ENCODE measurements at regions not wholly inside any gene's neighbourhood (a gene's known extent, or its start where the extent isn't known, plus 50 kb on each side); places are given as distances from the start of the nearest gene placed in this dataset.

- Histone ChIP-seq H3K4me1 (peaks cover 0 to 24% (median 12%) of the 10 kb centered on the region in 4 donors), H3K9me3 (no peaks in the 10 kb centered on the region)
- TF ChIP-seq POLR2A (IDR thresholded peaks at IDR 0.05) (no peak), EP300 (IDR thresholded peaks at IDR 0.05) (no peak), CTCF (IDR thresholded peaks at IDR 0.05) (no peak)
Observed at GRCh38 chr13:24080134-24080533, 80.4 kb upstream of the SPATA13 start.

GRCh38 chr13:24081387-24081786, 79.1 kb upstream of the SPATA13 start:
- Histone ChIP-seq H3K4me1 (peaks cover 0 to 11% (median under 1%) of the 10 kb centered on the region in 4 donors), H3K27me3 (no peaks in the 10 kb centered on the region), H3K36me3 (no peaks in the 10 kb centered on the region), H3K9me3 (no peaks in the 10 kb centered on the region), H3K4me3 (no peak overlapping the region), H3K27ac (no peak overlapping the region)
- no peak for DNase-seq (ENCODE audit: low spot score in 2 of 2)
- WGBS, 2 donors, result 79 to 85% methylated on average over 2 of the region's 2 CpGs
- TF ChIP-seq EP300 (IDR thresholded peaks at IDR 0.05), result no peak

More at GRCh38 chr13:24080134-24080533, 80.4 kb upstream of the SPATA13 start:
- Histone ChIP-seq H3K36me3 (no peaks in the 10 kb centered on the region), H3K4me3 (no peak overlapping the region), H3K27me3 (no peaks in the 10 kb centered on the region), H3K27ac (no peak overlapping the region)
- no peak for DNase-seq (ENCODE audit: low spot score in 2 of 2)
- 76 to 78% methylated on average over 5 of the region's 5 CpGs for WGBS, 2 donors

GRCh38 chr13:24083141-24083540, 77.4 kb upstream of the SPATA13 start:
- no peak for DNase-seq (ENCODE audit: low spot score in 2 of 2)
- peaks cover 0 to 17% (median 0%) of the 10 kb centered on the region in 4 donors for H3K4me1 ChIP-seq
- H3K9me3 ChIP-seq, result no peaks in the 10 kb centered on the region
- H3K36me3 ChIP-seq, result no peaks in the 10 kb centered on the region
- no peaks in the 10 kb centered on the region for H3K27me3 ChIP-seq
- WGBS, 2 donors, result 78 to 97% methylated on average over 5 of the region's 5 CpGs
- no peak overlapping the region for H3K4me3 ChIP-seq
- TF ChIP-seq CTCF (IDR thresholded peaks at IDR 0.05) (no peak), EP300 (IDR thresholded peaks at IDR 0.05) (no peak), POLR2A (IDR thresholded peaks at IDR 0.05) (no peak)
- no peak overlapping the region for H3K27ac ChIP-seq

- H3K27me3 ChIP-seq, result no peaks in the 10 kb centered on the region
- WGBS, 2 donors, result 47 to 48% methylated on average over 15 of the region's 15 CpGs
- DNase-seq (ENCODE audit: low spot score in 2 of 2), result no peak
- no peak for TF ChIP-seq POLR2A (IDR thresholded peaks at IDR 0.05)
- no peak for TF ChIP-seq CTCF (IDR thresholded peaks at IDR 0.05)
- no peak for TF ChIP-seq EP300 (IDR thresholded peaks at IDR 0.05)
- no peaks in the 10 kb centered on the region for H3K36me3 ChIP-seq
- H3K27ac ChIP-seq, result no peak overlapping the region
- H3K9me3 ChIP-seq, result no peaks in the 10 kb centered on the region
- peaks cover 0 to 17% (median 0%) of the 10 kb centered on the region in 4 donors for H3K4me1 ChIP-seq
- H3K4me3 ChIP-seq, result no peak overlapping the region
Observed at GRCh38 chr13:24083722-24084421, 76.6 kb upstream of the SPATA13 start.

- Histone ChIP-seq H3K27me3 (no peaks in the 10 kb centered on the region), H3K4me3 (no peak overlapping the region), H3K9me3 (no peaks in the 10 kb centered on the region), H3K36me3 (no peaks in the 10 kb centered on the region), H3K4me1 (peaks cover 0 to 17% (median 0%) of the 10 kb centered on the region in 4 donors), H3K27ac (no peak overlapping the region)
- no peak for DNase-seq (ENCODE audit: low spot score in 2 of 2)
- WGBS, 2 donors, result 86 to 87% methylated on average over 4 of the region's 4 CpGs
- no peak for TF ChIP-seq CTCF (IDR thresholded peaks at IDR 0.05)
Observed at GRCh38 chr13:24085662-24086061, 74.9 kb upstream of the SPATA13 start.
